ENCODE measurements at regions not wholly inside any gene's neighbourhood (a gene's known extent, or its start where the extent isn't known, plus 50 kb on each side); places are given as distances from the start of the nearest gene placed in this dataset.

DNA sequence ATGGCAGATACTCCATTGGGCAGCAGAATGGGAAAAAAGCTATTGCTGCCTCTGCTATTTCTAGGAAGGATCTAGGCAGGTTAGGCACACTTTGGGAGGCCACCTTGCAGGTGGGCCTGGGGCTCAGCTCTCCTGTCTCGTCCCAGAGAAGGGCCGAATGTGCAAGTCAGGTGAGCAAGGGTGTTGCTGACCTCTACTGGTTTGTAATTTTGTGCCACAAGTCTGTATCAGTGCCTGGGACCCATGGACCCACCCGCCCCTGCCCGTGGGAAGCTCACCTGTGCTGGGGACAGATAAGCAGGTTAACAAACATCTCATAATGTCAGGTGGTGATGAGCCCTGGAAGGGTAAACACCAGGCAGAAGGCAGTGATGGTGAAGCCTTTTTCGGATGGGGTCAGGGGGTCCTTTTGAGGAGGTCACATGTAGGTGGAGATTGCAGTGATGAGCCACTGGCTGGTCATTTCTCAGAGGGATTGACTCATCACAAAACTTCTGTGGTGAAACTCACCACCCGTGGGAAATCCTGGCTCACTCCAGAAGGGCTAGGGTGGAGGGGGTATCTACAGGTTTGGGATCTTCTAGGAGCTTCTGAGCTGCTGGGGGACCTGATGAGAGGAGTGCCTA is 161.3 kb downstream of the KLF13 start:
- Mint-ChIP-seq H3K4me1 (ENCODE audit: low read depth, unreplicated experiment) (no peaks in the 10 kb centered on the region), H3K27me3 (ENCODE audit: unreplicated experiment) (no peaks in the 10 kb centered on the region), H3K36me3 (ENCODE audit: insufficient read depth, unreplicated experiment) (no peaks in the 10 kb centered on the region), H3K27ac (ENCODE audit: unreplicated experiment) (no peak overlapping the region), H3K9me3 (ENCODE audit: low read depth, unreplicated experiment) (no peaks in the 10 kb centered on the region), H3K4me3 (ENCODE audit: low read depth, unreplicated experiment) (no peak overlapping the region)
- TF ChIP-seq CTCF (IDR thresholded peaks at IDR 0.05; ENCODE audit: unreplicated experiment): no peak
- intact Hi-C loops (cut with micrococcal nuclease; ENCODE audit: unreplicated experiment): no loop called here
- DNase-seq: no peak
- CTCF ChIA-PET: interaction anchor here (0.5 to 1.9 kb wide), 6 partner anchors 53 to 288 kb away, joined by 3 to 12 read pairs (median 4); no protein-coding TSS in a partner anchor
- no TSS peak for BruUV-seq (replicated peaks)

DNA sequence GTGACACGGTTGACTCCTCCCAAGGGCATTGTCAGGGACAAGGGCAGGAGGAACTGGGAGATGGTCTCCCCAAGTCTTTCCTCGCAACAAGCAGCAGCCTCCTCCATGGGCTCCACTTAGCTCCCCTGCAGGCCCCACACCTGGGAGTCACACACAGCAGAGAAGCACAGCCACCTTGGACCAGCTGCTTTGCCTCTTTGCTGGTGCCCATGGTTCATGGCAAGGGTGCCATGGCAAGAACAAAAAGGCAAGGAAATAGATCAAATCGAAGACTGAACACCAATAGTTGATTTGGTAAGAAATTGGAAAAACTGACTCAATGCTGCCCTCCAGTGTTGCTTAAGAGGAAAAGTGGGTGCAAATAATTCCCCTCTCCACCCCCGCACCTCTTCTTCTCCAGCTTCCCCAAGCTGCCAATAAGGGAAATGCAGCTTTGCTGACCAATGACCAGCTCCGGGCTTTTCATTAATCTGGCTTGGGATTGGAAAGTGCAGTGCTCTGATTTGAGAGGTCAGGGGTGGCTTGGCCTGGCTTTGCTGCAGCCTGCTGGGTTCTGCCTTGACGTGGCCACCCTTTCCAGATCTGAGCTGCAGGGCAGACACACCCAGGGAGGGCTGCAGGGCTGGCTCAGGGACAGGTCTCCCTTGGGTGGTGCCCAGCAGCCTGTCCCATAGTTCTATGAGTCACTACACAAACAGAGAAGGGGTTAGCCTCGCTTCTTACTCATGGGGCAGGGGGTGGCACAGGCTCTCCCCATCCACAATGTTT is 162.0 kb downstream of the KLF13 start:
- CTCF ChIA-PET: interaction anchor here (0.5 to 1.9 kb wide), 7 partner anchors 53 to 288 kb away, joined by 3 to 12 read pairs (median 3); no protein-coding TSS in a partner anchor
- peak; percentile 45 for DNase-seq
- peak; percentile 20 for TF ChIP-seq CTCF (IDR thresholded peaks at IDR 0.05; ENCODE audit: unreplicated experiment)
- Mint-ChIP-seq H3K9me3 (ENCODE audit: low read depth, unreplicated experiment) (no peaks in the 10 kb centered on the region), H3K27ac (ENCODE audit: unreplicated experiment) (no peak overlapping the region), H3K36me3 (ENCODE audit: insufficient read depth, unreplicated experiment) (no peaks in the 10 kb centered on the region), H3K4me1 (ENCODE audit: low read depth, unreplicated experiment) (no peaks in the 10 kb centered on the region), H3K27me3 (ENCODE audit: unreplicated experiment) (no peaks in the 10 kb centered on the region), H3K4me3 (ENCODE audit: low read depth, unreplicated experiment) (no peak overlapping the region)
- intact Hi-C loops (cut with micrococcal nuclease; ENCODE audit: unreplicated experiment): no loop called here
- no TSS peak for BruUV-seq (replicated peaks)

GRCh38 chr15:31489281-31489680 is 162.6 kb downstream of the KLF13 start:
- intact Hi-C loops (cut with micrococcal nuclease; ENCODE audit: unreplicated experiment): no loop called here
- Mint-ChIP-seq H3K4me1 (ENCODE audit: low read depth, unreplicated experiment) (no peaks in the 10 kb centered on the region), H3K4me3 (ENCODE audit: low read depth, unreplicated experiment) (no peak overlapping the region), H3K36me3 (ENCODE audit: insufficient read depth, unreplicated experiment) (no peaks in the 10 kb centered on the region), H3K27ac (ENCODE audit: unreplicated experiment) (no peak overlapping the region), H3K27me3 (ENCODE audit: unreplicated experiment) (no peaks in the 10 kb centered on the region), H3K9me3 (ENCODE audit: low read depth, unreplicated experiment) (no peaks in the 10 kb centered on the region)
- no peak for DNase-seq
- TF ChIP-seq CTCF (IDR thresholded peaks at IDR 0.05; ENCODE audit: unreplicated experiment): no peak
- CTCF ChIA-PET: interaction anchor here (0.8 to 1.9 kb wide), 5 partner anchors 54 to 289 kb away, joined by 3 to 12 read pairs (median 4); no protein-coding TSS in a partner anchor
- BruUV-seq (replicated peaks): no TSS peak

DNA sequence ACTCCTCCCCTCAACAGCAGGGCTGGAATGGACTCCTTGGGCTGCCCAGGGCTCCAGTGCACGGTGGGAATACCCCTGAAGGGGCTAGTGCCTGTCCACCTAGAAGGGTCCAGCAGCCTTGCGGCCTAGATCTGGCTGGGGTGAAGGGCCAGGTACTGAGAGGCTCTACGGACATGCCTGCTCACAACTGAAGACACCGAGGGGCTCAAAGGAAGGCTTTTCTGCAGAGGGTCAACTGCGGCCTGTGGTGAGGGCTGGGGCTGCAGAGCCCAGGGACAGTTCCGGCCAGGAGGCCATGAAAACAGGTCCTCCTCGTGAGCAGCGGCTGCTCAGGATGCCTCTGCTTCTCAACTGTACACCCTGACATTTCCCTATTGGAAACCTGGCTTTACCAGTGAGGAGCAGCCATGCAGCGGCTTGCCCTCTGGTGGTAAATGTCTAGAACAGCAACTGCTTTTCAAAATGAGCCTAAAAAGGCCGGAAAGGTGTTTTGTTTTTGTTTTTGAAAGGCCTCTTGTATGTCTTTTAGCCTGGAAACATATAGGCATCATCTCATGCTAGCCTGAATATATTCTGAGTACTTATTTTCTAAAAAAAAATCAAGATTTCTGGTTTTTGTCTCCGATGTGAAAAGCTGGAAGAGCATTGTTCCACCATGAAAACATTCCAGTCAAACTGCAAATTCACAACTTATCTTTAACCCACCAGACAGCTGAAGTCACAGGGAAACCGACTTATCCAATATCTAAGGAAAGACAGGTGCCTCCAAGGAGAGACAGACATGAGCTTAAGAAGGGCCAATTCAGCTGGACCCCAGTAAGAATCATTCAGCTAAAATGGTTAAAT is 163.4 kb downstream of the KLF13 start:
- Mint-ChIP-seq H3K27me3 (ENCODE audit: unreplicated experiment) (no peaks in the 10 kb centered on the region), H3K9me3 (ENCODE audit: low read depth, unreplicated experiment) (no peaks in the 10 kb centered on the region), H3K4me1 (ENCODE audit: low read depth, unreplicated experiment) (no peaks in the 10 kb centered on the region), H3K4me3 (ENCODE audit: low read depth, unreplicated experiment) (no peak overlapping the region), H3K36me3 (ENCODE audit: insufficient read depth, unreplicated experiment) (no peaks in the 10 kb centered on the region), H3K27ac (ENCODE audit: unreplicated experiment) (no peak overlapping the region)
- intact Hi-C loops (cut with micrococcal nuclease; ENCODE audit: unreplicated experiment): loop anchor here (5.0 kb wide), 1 partner anchor 288 kb away; no protein-coding TSS in a partner anchor
- peak; percentile 24 for TF ChIP-seq CTCF (IDR thresholded peaks at IDR 0.05; ENCODE audit: unreplicated experiment)
- CTCF ChIA-PET: interaction anchor here (0.7 kb wide), 1 partner anchor 275 kb away, joined by 3 read pairs; no protein-coding TSS in a partner anchor
- peak; percentile 6 for DNase-seq
- no TSS peak for BruUV-seq (replicated peaks)

Data from Calu3 (cell line).